Testis (tissue), 2 donors: ENCODE measurements at regions not wholly inside any gene's neighbourhood (a gene's known extent, or its start where the extent isn't known, plus 50 kb on each side); places are given as distances from the start of the nearest gene placed in this dataset.

Experiments
- DNase-seq: peaks from one replicate; pipeline ENCODE4 v3.0.0-alpha.2; 2019
- H3K27ac ChIP-seq, 2 donors: fragments of 200-600 bp; sonication (generic); one replicate each; pipeline ENCODE4 v1.5.1; 2019
- H3K27me3 ChIP-seq: fragments of 200-600 bp; sonication (generic); one replicate; pipeline ENCODE4 v1.5.1; 2019
- H3K36me3 ChIP-seq: fragments of 200-600 bp; sonication (generic); one replicate; pipeline ENCODE4 v1.5.1; 2017; ENCODE audit warnings: low read depth; ENCODE audit errors: missing control alignments
- H3K4me1 ChIP-seq: fragments of 200-600 bp; sonication (generic); one replicate; pipeline ENCODE4 v1.5.1; 2019
- H3K4me3 ChIP-seq, 2 donors: fragments of 200-600 bp; sonication (generic); one replicate each; pipeline ENCODE4 v1.5.1; 2017 to 2019
- H3K9me3 ChIP-seq: fragments of 200-600 bp; sonication (generic); one replicate; pipeline ENCODE4 v1.5.1; 2017
- POLR2A ChIP-seq: fragments of 450-650 bp; IDR thresholded peaks from one replicate; pipeline ENCODE4 v1.6.1; 2017; ENCODE audit warnings: antibody characterized with exemption, mild to moderate bottlenecking, moderate library complexity
- WGBS, 2 donors: methylation state at CpG; one replicate each; pipeline ENCODE4 v1.1.5; 2018; 5-methylcytosine and 5-hydroxymethylcytosine counted together
- intact Hi-C: fragments of 100-400 bp; cut with DNase I; formaldehyde crosslinking; loops from one replicate; pipeline ENCODE4 v1.15.1; 2023; ENCODE audit warnings: low total_unique reads
- TF ChIP-seq, protein P1 (sequence below), 3 experiments: fragments of 450-650 bp in 2 of 3; fragments of 200-600 bp in 1 of 3; sonication (generic) in 1 of 3; IDR thresholded peaks; one replicate each; pipeline ENCODE4 v1.5.1; 2016 to 2019; ENCODE audit warnings: antibody characterized with exemption in 3 of 3, mild to moderate bottlenecking in 2 of 3, moderate library complexity in 1 of 3

GRCh38 chr4:136803433-136803832, 728.9 kb downstream of the PCDH18 start:
- H3K4me1 ChIP-seq = no peaks in the 10 kb centered on the region
- no peak overlapping the region for H3K27ac ChIP-seq
- H3K36me3 ChIP-seq = no peaks in the 10 kb centered on the region
- no peak for DNase-seq
- intact Hi-C loops = no loop called here
- no peaks in the 10 kb centered on the region for H3K27me3 ChIP-seq
- no peak overlapping the region for H3K4me3 ChIP-seq
- 59 to 61% methylated on average over 3 of the region's 3 CpGs for WGBS, 2 donors
- TF ChIP-seq, protein P1, sequence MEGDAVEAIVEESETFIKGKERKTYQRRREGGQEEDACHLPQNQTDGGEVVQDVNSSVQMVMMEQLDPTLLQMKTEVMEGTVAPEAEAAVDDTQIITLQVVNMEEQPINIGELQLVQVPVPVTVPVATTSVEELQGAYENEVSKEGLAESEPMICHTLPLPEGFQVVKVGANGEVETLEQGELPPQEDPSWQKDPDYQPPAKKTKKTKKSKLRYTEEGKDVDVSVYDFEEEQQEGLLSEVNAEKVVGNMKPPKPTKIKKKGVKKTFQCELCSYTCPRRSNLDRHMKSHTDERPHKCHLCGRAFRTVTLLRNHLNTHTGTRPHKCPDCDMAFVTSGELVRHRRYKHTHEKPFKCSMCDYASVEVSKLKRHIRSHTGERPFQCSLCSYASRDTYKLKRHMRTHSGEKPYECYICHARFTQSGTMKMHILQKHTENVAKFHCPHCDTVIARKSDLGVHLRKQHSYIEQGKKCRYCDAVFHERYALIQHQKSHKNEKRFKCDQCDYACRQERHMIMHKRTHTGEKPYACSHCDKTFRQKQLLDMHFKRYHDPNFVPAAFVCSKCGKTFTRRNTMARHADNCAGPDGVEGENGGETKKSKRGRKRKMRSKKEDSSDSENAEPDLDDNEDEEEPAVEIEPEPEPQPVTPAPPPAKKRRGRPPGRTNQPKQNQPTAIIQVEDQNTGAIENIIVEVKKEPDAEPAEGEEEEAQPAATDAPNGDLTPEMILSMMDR (IDR thresholded peaks at IDR 0.05) = no peak
- TF ChIP-seq POLR2A = no peak
- H3K9me3 ChIP-seq = no peaks in the 10 kb centered on the region

GRCh38 chr4:136800248-136800647, 732.0 kb downstream of the PCDH18 start:
- TF ChIP-seq, protein P1 (IDR thresholded peaks at IDR 0.05) = no peak
- TF ChIP-seq POLR2A = no peak
- Histone ChIP-seq H3K9me3 (no peaks in the 10 kb centered on the region), H3K36me3 (no peaks in the 10 kb centered on the region), H3K27ac (no peak overlapping the region), H3K27me3 (no peaks in the 10 kb centered on the region), H3K4me3 (no peak overlapping the region), H3K4me1 (no peaks in the 10 kb centered on the region)
- DNase-seq = no peak
- intact Hi-C loops = no loop called here
- 85 to 86% methylated on average over 3 of the region's 3 CpGs for WGBS, 2 donors

GRCh38 chr4:136796953-136797352, 735.3 kb downstream of the PCDH18 start:
- Histone ChIP-seq H3K27ac (no peak overlapping the region), H3K4me1 (no peaks in the 10 kb centered on the region), H3K36me3 (no peaks in the 10 kb centered on the region), H3K27me3 (no peaks in the 10 kb centered on the region), H3K4me3 (no peak overlapping the region), H3K9me3 (no peaks in the 10 kb centered on the region)
- intact Hi-C loops = no loop called here
- WGBS, 2 donors = 67 to 97% methylated on average over 3 of the region's 3 CpGs
- no peak for TF ChIP-seq POLR2A
- TF ChIP-seq, protein P1 (IDR thresholded peaks at IDR 0.05) = no peak
- no peak for DNase-seq

DNA sequence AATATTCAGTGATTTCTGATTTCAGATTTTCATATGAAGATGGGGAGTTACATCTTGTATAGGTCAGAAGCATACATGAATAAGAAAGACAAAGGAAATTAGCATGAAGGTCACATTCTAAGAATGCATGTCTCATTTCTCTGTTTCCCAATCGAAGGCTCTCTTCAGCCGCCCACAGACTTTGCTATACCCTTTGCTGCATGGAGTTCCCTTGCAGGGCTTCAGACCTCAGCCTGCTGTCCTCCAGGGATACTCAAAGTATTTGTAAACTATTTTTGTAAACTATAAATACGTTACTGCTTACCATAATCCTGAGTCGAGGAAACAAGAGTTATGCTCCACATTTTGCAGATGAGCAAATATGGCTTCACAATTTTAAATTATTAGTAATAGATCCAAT, 738.4 kb downstream of the PCDH18 start:
- H3K9me3 ChIP-seq = no peaks in the 10 kb centered on the region
- intact Hi-C loops = no loop called here
- H3K36me3 ChIP-seq = no peaks in the 10 kb centered on the region
- WGBS, 2 donors = 63 to 82% methylated on average over 4 of the region's 4 CpGs
- DNase-seq = no peak
- no peak overlapping the region for H3K27ac ChIP-seq
- no peak for TF ChIP-seq POLR2A
- TF ChIP-seq, protein P1 (IDR thresholded peaks at IDR 0.05) = no peak
- H3K4me3 ChIP-seq = no peak overlapping the region
- no peaks in the 10 kb centered on the region for H3K4me1 ChIP-seq
- no peaks in the 10 kb centered on the region for H3K27me3 ChIP-seq

GRCh38 chr4:136784326-136784725, 748.0 kb downstream of the PCDH18 start:
- Histone ChIP-seq H3K4me1 (no peaks in the 10 kb centered on the region), H3K9me3 (no peaks in the 10 kb centered on the region), H3K27ac (no peak overlapping the region), H3K4me3 (no peak overlapping the region), H3K36me3 (no peaks in the 10 kb centered on the region), H3K27me3 (no peaks in the 10 kb centered on the region)
- intact Hi-C loops = no loop called here
- no peak for DNase-seq
- TF ChIP-seq, protein P1 (IDR thresholded peaks at IDR 0.05) = no peak
- no peak for TF ChIP-seq POLR2A
- WGBS, 2 donors = 77 to 86% methylated on average over 1 of the region's 1 CpG
